HL-60 (cell line): ENCODE measurements at regions not wholly inside any gene's neighbourhood (a gene's known extent, or its start where the extent isn't known, plus 50 kb on each side); places are given as distances from the start of the nearest gene placed in this dataset.

ENCODE experiments used
- CTCF ChIP-seq: IDR thresholded peaks from one replicate; pipeline ENCODE4 v1.5.1; 2011; ENCODE audit warnings: low read length, control low read depth, inconsistent platforms; ENCODE audit not compliant: insufficient read depth
- GABPA ChIP-seq: IDR thresholded peaks from 2 replicates; pipeline ENCODE4 v1.6.1; 2012; ENCODE audit warnings: low read depth
- POLR2AphosphoS5 ChIP-seq: IDR thresholded peaks from 2 replicates; pipeline ENCODE4 v1.6.1; 2012; ENCODE audit warnings: low read depth
- REST ChIP-seq: IDR thresholded peaks from 2 replicates; pipeline ENCODE4 v1.6.1; 2012; ENCODE audit warnings: low read depth; ENCODE audit not compliant: insufficient replicate concordance

GRCh38 chr11:93072229-93072914, 102.9 kb downstream of the MTNR1B start:
- no peak for TF ChIP-seq REST
- no peak for TF ChIP-seq CTCF
- TF ChIP-seq POLR2AphosphoS5, result no peak
- TF ChIP-seq GABPA, result no peak
